ENCODE measurements at regions not wholly inside any gene's neighbourhood (a gene's known extent, or its start where the extent isn't known, plus 50 kb on each side); places are given as distances from the start of the nearest gene placed in this dataset.

GRCh38 chr1:70910013-70910412, 137.6 kb downstream of the PTGER3 start:
- H3K27me3 ChIP-seq (ENCODE audit: control insufficient read depth, insufficient read depth, low read length) = no peaks in the 10 kb centered on the region
- H3K9me3 ChIP-seq (replicated peaks; ENCODE audit: control insufficient read depth, low read depth, low read length) = no peaks in the 10 kb centered on the region
- no peaks in the 10 kb centered on the region for H3K4me1 ChIP-seq (ENCODE audit: control insufficient read depth, insufficient read depth, low read length)
- no peak overlapping the region for H3K4me3 ChIP-seq (ENCODE audit: low read length)
- H3K36me3 ChIP-seq (ENCODE audit: control insufficient read depth, insufficient read depth, low read length) = no peaks in the 10 kb centered on the region
- no CpG with 5 or more reads among the region's 1 CpG for WGBS (ENCODE audit: insufficient coverage)
- no peak for DNase-seq
- H3K27ac ChIP-seq (ENCODE audit: low read length) = no peak overlapping the region

- Histone ChIP-seq H3K27ac (ENCODE audit: low read length) (no peak overlapping the region), H3K9me3 (replicated peaks; ENCODE audit: control insufficient read depth, low read depth, low read length) (no peaks in the 10 kb centered on the region), H3K4me3 (ENCODE audit: low read length) (no peak overlapping the region), H3K27me3 (ENCODE audit: control insufficient read depth, insufficient read depth, low read length) (no peaks in the 10 kb centered on the region), H3K36me3 (ENCODE audit: control insufficient read depth, insufficient read depth, low read length) (no peaks in the 10 kb centered on the region), H3K4me1 (ENCODE audit: control insufficient read depth, insufficient read depth, low read length) (no peaks in the 10 kb centered on the region)
- no peak for DNase-seq
- no CpG with 5 or more reads among the region's 3 CpGs for WGBS (ENCODE audit: insufficient coverage)
These were observed 135.8 kb downstream of the PTGER3 start for GRCh38 chr1:70911861-70912260.

DNA sequence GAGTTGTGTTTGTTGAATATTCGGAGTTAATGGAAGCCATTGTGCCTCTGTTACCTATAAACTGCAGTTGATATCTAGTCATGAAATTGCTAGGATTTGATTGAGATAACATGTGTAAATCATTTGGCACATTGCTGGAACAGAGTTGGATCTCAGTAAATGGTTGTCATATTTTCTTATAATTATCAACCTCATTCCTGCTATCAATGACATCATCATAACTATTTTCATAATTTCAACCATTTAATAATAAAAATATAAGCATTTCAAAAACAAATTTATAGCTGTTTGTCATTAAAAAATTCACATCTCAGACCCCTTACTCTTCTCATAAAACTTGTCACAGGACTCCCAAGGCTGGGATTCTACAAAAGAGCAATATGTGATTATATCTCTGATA, 133.4 kb downstream of the PTGER3 start:
- Histone ChIP-seq H3K27me3 (ENCODE audit: control insufficient read depth, insufficient read depth, low read length) (no peaks in the 10 kb centered on the region), H3K36me3 (ENCODE audit: control insufficient read depth, insufficient read depth, low read length) (no peaks in the 10 kb centered on the region), H3K4me1 (ENCODE audit: control insufficient read depth, insufficient read depth, low read length) (no peaks in the 10 kb centered on the region), H3K27ac (ENCODE audit: low read length) (no peak overlapping the region), H3K9me3 (replicated peaks; ENCODE audit: control insufficient read depth, low read depth, low read length) (no peaks in the 10 kb centered on the region), H3K4me3 (ENCODE audit: low read length) (no peak overlapping the region)
- no CpG with 5 or more reads among the region's 1 CpG for WGBS (ENCODE audit: insufficient coverage)
- DNase-seq = no peak

- no peaks in the 10 kb centered on the region for H3K4me1 ChIP-seq (ENCODE audit: control insufficient read depth, insufficient read depth, low read length)
- peak; percentile 10 for DNase-seq
- H3K4me3 ChIP-seq (ENCODE audit: low read length) = no peak overlapping the region
- no peak overlapping the region for H3K27ac ChIP-seq (ENCODE audit: low read length)
- WGBS (ENCODE audit: insufficient coverage) = 60% methylated on average over 1 of the region's 2 CpGs
- H3K36me3 ChIP-seq (ENCODE audit: control insufficient read depth, insufficient read depth, low read length) = no peaks in the 10 kb centered on the region
- H3K27me3 ChIP-seq (ENCODE audit: control insufficient read depth, insufficient read depth, low read length) = no peaks in the 10 kb centered on the region
- no peaks in the 10 kb centered on the region for H3K9me3 ChIP-seq (replicated peaks; ENCODE audit: control insufficient read depth, low read depth, low read length)
These were observed 132.2 kb downstream of the PTGER3 start for GRCh38 chr1:70915258-70916033.

DNA sequence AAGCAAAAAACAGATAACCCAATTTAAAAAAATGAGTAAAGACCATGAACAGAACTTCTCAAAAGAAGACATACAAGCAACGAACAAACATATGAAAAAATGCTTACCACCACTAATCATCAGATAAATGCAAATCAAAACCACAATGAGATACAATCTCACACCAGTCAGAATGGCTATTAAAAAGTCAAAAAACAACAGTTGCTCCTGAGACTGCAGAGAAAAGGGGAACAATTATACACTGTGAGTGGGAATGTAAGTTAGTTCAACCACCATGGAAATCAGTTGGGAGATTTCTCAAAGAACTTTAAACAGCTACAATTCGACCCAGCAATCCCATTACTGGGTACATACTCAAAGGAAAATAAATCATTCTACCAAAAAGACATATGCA, 131.6 kb downstream of the PTGER3 start:
- H3K9me3 ChIP-seq (replicated peaks; ENCODE audit: control insufficient read depth, low read depth, low read length) = no peaks in the 10 kb centered on the region
- no peak overlapping the region for H3K27ac ChIP-seq (ENCODE audit: low read length)
- no peaks in the 10 kb centered on the region for H3K36me3 ChIP-seq (ENCODE audit: control insufficient read depth, insufficient read depth, low read length)
- no peaks in the 10 kb centered on the region for H3K27me3 ChIP-seq (ENCODE audit: control insufficient read depth, insufficient read depth, low read length)
- no CpG with 5 or more reads among the region's 2 CpGs for WGBS (ENCODE audit: insufficient coverage)
- no peak overlapping the region for H3K4me3 ChIP-seq (ENCODE audit: low read length)
- H3K4me1 ChIP-seq (ENCODE audit: control insufficient read depth, insufficient read depth, low read length) = no peaks in the 10 kb centered on the region
- no peak for DNase-seq

GRCh38 chr1:70919706-70920323, 127.8 kb downstream of the PTGER3 start:
- H3K27ac ChIP-seq (ENCODE audit: low read length) = no peak overlapping the region
- H3K27me3 ChIP-seq (ENCODE audit: control insufficient read depth, insufficient read depth, low read length) = no peaks in the 10 kb centered on the region
- DNase-seq = no peak
- H3K36me3 ChIP-seq (ENCODE audit: control insufficient read depth, insufficient read depth, low read length) = no peaks in the 10 kb centered on the region
- no peaks in the 10 kb centered on the region for H3K4me1 ChIP-seq (ENCODE audit: control insufficient read depth, insufficient read depth, low read length)
- WGBS (ENCODE audit: insufficient coverage) = no CpG with 5 or more reads among the region's 1 CpG
- H3K4me3 ChIP-seq (ENCODE audit: low read length) = no peak overlapping the region
- H3K9me3 ChIP-seq (replicated peaks; ENCODE audit: control insufficient read depth, low read depth, low read length) = peaks cover 10% of the 10 kb centered on the region
